ENCODE measurements at regions not wholly inside any gene's neighbourhood (a gene's known extent, or its start where the extent isn't known, plus 50 kb on each side); places are given as distances from the start of the nearest gene placed in this dataset.

DNA sequence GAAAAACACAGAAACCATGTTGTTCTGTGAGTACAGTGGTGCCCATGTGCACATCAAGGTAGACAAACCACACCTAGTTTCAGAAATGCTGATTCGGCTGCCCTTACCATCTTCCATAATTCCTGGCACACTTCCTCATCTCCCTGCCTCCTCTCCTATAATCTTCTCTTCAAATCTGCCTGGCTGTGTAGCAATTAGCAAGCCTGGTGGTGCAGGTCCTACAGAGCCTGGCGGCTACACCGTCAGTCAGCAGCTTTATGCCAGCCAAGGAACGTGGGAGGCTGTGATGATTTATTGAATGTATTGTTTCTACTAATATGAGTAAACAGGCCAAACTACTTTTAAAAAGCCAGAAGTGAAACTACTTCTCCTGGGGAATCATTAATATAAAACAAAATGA lies 106.8 kb downstream of the SEMA6D start:
- Histone ChIP-seq H3K4me1 (ENCODE audit: control insufficient read depth, extremely low read depth, insufficient read depth, low read length) (peaks cover 30% of the 10 kb centered on the region), H3K36me3 (ENCODE audit: control insufficient read depth in 2 of 2, extremely low read depth in 1 of 2, insufficient read depth in 2 of 2, low read length in 2 of 2) (no peaks in the 10 kb centered on the region), H3K4me2 (ENCODE audit: control insufficient read depth, extremely low read depth, insufficient read depth, low read depth, low read length) (no peak overlapping the region), H3K9me1 (ENCODE audit: control insufficient read depth, extremely low read depth, insufficient read depth, low read length) (no peaks in the 10 kb centered on the region), H3K4me3 (ENCODE audit: control insufficient read depth in 2 of 3, extremely low read depth in 1 of 3, insufficient read depth in 2 of 3, low read depth in 1 of 3, low read length in 3 of 3) (no peak overlapping the region), H3K27me3 (ENCODE audit: control insufficient read depth, extremely low read depth, insufficient read depth, low read length) (no peaks in the 10 kb centered on the region), H3K79me2 (ENCODE audit: control insufficient read depth, insufficient read depth, low read length) (no peaks in the 10 kb centered on the region), H3K9me3 (ENCODE audit: control insufficient read depth, low read depth, low read length) (no peaks in the 10 kb centered on the region), H3K9ac (ENCODE audit: control insufficient read depth, extremely low read depth, insufficient read depth, low read length) (no peak overlapping the region), H4K20me1 (ENCODE audit: control insufficient read depth, extremely low read depth, insufficient read depth, low read length) (no peaks in the 10 kb centered on the region), H3K27ac (ENCODE audit: control insufficient read depth, insufficient read depth, low read length) (no peak overlapping the region), H2AFZ (ENCODE audit: control insufficient read depth, low read length) (peak overlapping the region; percentile 63)
- TF ChIP-seq, protein P1, sequence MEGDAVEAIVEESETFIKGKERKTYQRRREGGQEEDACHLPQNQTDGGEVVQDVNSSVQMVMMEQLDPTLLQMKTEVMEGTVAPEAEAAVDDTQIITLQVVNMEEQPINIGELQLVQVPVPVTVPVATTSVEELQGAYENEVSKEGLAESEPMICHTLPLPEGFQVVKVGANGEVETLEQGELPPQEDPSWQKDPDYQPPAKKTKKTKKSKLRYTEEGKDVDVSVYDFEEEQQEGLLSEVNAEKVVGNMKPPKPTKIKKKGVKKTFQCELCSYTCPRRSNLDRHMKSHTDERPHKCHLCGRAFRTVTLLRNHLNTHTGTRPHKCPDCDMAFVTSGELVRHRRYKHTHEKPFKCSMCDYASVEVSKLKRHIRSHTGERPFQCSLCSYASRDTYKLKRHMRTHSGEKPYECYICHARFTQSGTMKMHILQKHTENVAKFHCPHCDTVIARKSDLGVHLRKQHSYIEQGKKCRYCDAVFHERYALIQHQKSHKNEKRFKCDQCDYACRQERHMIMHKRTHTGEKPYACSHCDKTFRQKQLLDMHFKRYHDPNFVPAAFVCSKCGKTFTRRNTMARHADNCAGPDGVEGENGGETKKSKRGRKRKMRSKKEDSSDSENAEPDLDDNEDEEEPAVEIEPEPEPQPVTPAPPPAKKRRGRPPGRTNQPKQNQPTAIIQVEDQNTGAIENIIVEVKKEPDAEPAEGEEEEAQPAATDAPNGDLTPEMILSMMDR (optimal IDR thresholded peaks at IDR 0.05 in 1 of 3, IDR thresholded peaks at IDR 0.05 in 1 of 3, conservative IDR thresholded peaks at IDR 0.05 in 1 of 3; ENCODE audit: extremely low read depth in 1 of 3, insufficient read depth in 2 of 3, low read length in 3 of 3) = no peak
- TF ChIP-seq EZH2 (IDR thresholded peaks at IDR 0.05; ENCODE audit: low read length) = no peak
- DNase-seq (ENCODE audit: low read depth, low spot score) = no peak
- peak; percentile 61 for FAIRE-seq
- dilution Hi-C loops (cut with MboI; ENCODE audit: extremely low pct_ligation_motif_present, low sequenced_read_pairs) = no loop called here

DNA sequence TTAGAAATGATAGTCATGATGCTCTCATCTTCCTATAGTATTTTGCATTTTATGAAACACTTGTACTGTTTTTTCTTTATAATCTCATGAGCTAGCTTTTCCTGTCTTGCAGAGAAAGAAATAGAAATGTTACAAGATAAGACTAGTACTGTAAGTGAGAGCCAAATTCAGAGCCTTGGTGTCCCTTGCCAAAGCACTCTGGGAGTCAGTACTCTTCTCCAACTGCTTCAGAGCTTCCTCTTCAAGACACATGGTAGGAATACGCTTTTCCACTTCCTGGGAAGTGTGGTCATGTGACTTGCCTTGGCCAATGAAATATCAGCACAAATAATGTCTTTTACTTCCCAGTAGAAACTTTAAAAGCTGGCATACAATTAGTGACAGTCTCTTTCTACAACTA lies 112.4 kb downstream of the SEMA6D start:
- FAIRE-seq = no peak

More for the DNA sequence above, 112.4 kb downstream of the SEMA6D start:
- Histone ChIP-seq H3K79me2 (ENCODE audit: control insufficient read depth, insufficient read depth, low read length) (no peaks in the 10 kb centered on the region), H3K27ac (ENCODE audit: control insufficient read depth, insufficient read depth, low read length) (no peak overlapping the region), H3K27me3 (ENCODE audit: control insufficient read depth, extremely low read depth, insufficient read depth, low read length) (no peaks in the 10 kb centered on the region), H3K4me3 (ENCODE audit: control insufficient read depth in 2 of 3, extremely low read depth in 1 of 3, insufficient read depth in 2 of 3, low read depth in 1 of 3, low read length in 3 of 3) (no peak overlapping the region), H3K9me3 (ENCODE audit: control insufficient read depth, low read depth, low read length) (no peaks in the 10 kb centered on the region), H3K4me2 (ENCODE audit: control insufficient read depth, extremely low read depth, insufficient read depth, low read depth, low read length) (no peak overlapping the region), H2AFZ (ENCODE audit: control insufficient read depth, low read length) (no peak overlapping the region), H4K20me1 (ENCODE audit: control insufficient read depth, extremely low read depth, insufficient read depth, low read length) (no peaks in the 10 kb centered on the region), H3K36me3 (ENCODE audit: control insufficient read depth in 2 of 2, extremely low read depth in 1 of 2, insufficient read depth in 2 of 2, low read length in 2 of 2) (no peaks in the 10 kb centered on the region), H3K9me1 (ENCODE audit: control insufficient read depth, extremely low read depth, insufficient read depth, low read length) (no peaks in the 10 kb centered on the region), H3K4me1 (ENCODE audit: control insufficient read depth, extremely low read depth, insufficient read depth, low read length) (no peaks in the 10 kb centered on the region), H3K9ac (ENCODE audit: control insufficient read depth, extremely low read depth, insufficient read depth, low read length) (no peak overlapping the region)
- dilution Hi-C loops (cut with MboI; ENCODE audit: extremely low pct_ligation_motif_present, low sequenced_read_pairs) = no loop called here
- TF ChIP-seq, protein P1 (optimal IDR thresholded peaks at IDR 0.05 in 1 of 3, IDR thresholded peaks at IDR 0.05 in 1 of 3, conservative IDR thresholded peaks at IDR 0.05 in 1 of 3; ENCODE audit: extremely low read depth in 1 of 3, insufficient read depth in 2 of 3, low read length in 3 of 3) = no peak
- no peak for TF ChIP-seq EZH2 (IDR thresholded peaks at IDR 0.05; ENCODE audit: low read length)
- no peak for DNase-seq (ENCODE audit: low read depth, low spot score)
